ENCODE measurements at regions not wholly inside any gene's neighbourhood (a gene's known extent, or its start where the extent isn't known, plus 50 kb on each side); places are given as distances from the start of the nearest gene placed in this dataset.
"Not testable (repeated sequence)": the region's sequence is repeated elsewhere in the genome, so short reads cannot be mapped to it uniquely, and the experiment has no call there.

DNA sequence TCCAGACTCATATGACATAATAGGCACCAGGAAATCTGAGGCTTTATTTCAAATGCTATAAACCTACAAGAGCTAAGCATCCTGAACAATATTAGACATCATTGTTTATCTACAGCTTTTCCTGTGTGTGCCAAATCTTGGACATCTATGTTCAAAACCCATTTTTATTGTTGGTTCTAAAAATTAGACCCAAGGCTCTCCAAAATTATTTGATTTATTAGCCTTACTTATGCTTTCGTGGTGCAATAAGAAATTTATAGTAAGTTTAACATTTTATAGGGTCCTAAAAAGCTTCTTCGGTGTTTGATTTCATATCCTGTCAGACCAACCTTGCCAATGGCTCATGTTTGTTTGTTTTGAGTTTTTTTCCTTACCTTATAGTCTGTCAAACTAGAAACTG is 1014.5 kb upstream of the MANEA start:
- WGBS, 3 donors: 71 to 79% (median 78%) methylated on average over 2 of the region's 2 CpGs
- H3K27ac ChIP-seq: no peak overlapping the region
- no peaks in the 10 kb centered on the region for H3K9me3 ChIP-seq
- H3K36me3 ChIP-seq: no peaks in the 10 kb centered on the region
- intact Hi-C loops (cut with DNase I): no loop called here
- H3K4me1 ChIP-seq (ENCODE audit: insufficient read depth): no peaks in the 10 kb centered on the region
- H3K4me3 ChIP-seq: no peak overlapping the region
- DNase-seq: no peak
- no peaks in the 10 kb centered on the region for H3K27me3 ChIP-seq
- TF ChIP-seq EP300 (IDR thresholded peaks at IDR 0.05) (no peak), POLR2A (IDR thresholded peaks at IDR 0.05) (no peak)
- TF ChIP-seq, protein P1, sequence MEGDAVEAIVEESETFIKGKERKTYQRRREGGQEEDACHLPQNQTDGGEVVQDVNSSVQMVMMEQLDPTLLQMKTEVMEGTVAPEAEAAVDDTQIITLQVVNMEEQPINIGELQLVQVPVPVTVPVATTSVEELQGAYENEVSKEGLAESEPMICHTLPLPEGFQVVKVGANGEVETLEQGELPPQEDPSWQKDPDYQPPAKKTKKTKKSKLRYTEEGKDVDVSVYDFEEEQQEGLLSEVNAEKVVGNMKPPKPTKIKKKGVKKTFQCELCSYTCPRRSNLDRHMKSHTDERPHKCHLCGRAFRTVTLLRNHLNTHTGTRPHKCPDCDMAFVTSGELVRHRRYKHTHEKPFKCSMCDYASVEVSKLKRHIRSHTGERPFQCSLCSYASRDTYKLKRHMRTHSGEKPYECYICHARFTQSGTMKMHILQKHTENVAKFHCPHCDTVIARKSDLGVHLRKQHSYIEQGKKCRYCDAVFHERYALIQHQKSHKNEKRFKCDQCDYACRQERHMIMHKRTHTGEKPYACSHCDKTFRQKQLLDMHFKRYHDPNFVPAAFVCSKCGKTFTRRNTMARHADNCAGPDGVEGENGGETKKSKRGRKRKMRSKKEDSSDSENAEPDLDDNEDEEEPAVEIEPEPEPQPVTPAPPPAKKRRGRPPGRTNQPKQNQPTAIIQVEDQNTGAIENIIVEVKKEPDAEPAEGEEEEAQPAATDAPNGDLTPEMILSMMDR (IDR thresholded peaks at IDR 0.05): no peak

GRCh38 chr6:94559829-94560537 is 1017.4 kb upstream of the MANEA start:
- no peak for TF ChIP-seq POLR2A (IDR thresholded peaks at IDR 0.05)
- TF ChIP-seq EP300 (IDR thresholded peaks at IDR 0.05): no peak
- TF ChIP-seq, protein P1 (IDR thresholded peaks at IDR 0.05): no peak
- intact Hi-C loops (cut with DNase I): no loop called here
- WGBS, 3 donors: 65 to 79% (median 72%) methylated on average over 1 of the region's 1 CpG

DNA sequence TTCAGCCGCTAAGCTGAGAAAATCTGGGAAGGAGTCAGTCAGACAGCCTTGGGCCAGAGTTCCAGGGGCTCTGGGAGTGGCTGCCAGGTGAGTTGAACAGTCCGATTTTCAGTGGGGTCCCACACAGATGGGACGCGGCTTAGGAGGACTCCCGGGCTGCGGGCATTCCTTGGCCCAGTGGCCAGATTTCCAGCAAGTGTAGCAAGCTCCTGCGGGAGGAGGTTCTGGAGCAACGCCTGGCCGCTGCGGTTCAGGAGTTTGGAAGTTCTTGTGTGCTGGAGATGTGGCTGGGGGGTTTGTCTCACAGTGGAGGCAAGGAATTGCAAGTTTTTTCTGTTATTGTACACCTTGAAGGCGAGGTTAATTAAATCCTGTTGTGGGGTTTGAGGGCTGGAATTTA is 1020.1 kb upstream of the MANEA start:
- H3K4me1 ChIP-seq (ENCODE audit: insufficient read depth); DNase-seq; H3K27me3 ChIP-seq; H3K4me3 ChIP-seq; H3K27ac ChIP-seq; intact Hi-C loops (cut with DNase I); H3K36me3 ChIP-seq; H3K9me3 ChIP-seq: not testable (repeated sequence)
- WGBS, 3 donors: 93 to 94% (median 93%) methylated on average over 11 of the region's 11 CpGs

More at GRCh38 chr6:94559829-94560537, 1017.4 kb upstream of the MANEA start:
- H3K4me3 ChIP-seq: no peak overlapping the region
- DNase-seq: no peak
- H3K9me3 ChIP-seq: no peaks in the 10 kb centered on the region
- H3K36me3 ChIP-seq: no peaks in the 10 kb centered on the region
- H3K4me1 ChIP-seq (ENCODE audit: insufficient read depth): no peaks in the 10 kb centered on the region
- no peak overlapping the region for H3K27ac ChIP-seq
- no peaks in the 10 kb centered on the region for H3K27me3 ChIP-seq

- WGBS, 3 donors: 62 to 75% (median 75%) methylated on average over 4 of the region's 4 CpGs
- intact Hi-C loops (cut with DNase I): no loop called here
Measured at GRCh38 chr6:94548201-94548600, 1029.1 kb upstream of the MANEA start.

GRCh38 chr6:94535798-94536197 is 1041.5 kb upstream of the MANEA start:
- intact Hi-C loops (cut with DNase I): no loop called here
- Histone ChIP-seq H3K4me3 (no peak overlapping the region), H3K27me3 (no peaks in the 10 kb centered on the region), H3K36me3 (no peaks in the 10 kb centered on the region), H3K9me3 (no peaks in the 10 kb centered on the region), H3K4me1 (ENCODE audit: insufficient read depth) (no peaks in the 10 kb centered on the region), H3K27ac (no peak overlapping the region)
- 58 to 61% (median 59%) methylated on average over 1 of the region's 1 CpG for WGBS, 3 donors
- DNase-seq: no peak
- TF ChIP-seq, protein P1 (IDR thresholded peaks at IDR 0.05): no peak
- TF ChIP-seq POLR2A (IDR thresholded peaks at IDR 0.05): no peak
- TF ChIP-seq EP300 (IDR thresholded peaks at IDR 0.05): no peak

More at GRCh38 chr6:94548201-94548600, 1029.1 kb upstream of the MANEA start:
- Histone ChIP-seq H3K27ac (no peak overlapping the region), H3K4me3 (no peak overlapping the region), H3K27me3 (no peaks in the 10 kb centered on the region), H3K9me3 (no peaks in the 10 kb centered on the region), H3K4me1 (ENCODE audit: insufficient read depth) (no peaks in the 10 kb centered on the region), H3K36me3 (no peaks in the 10 kb centered on the region)
- TF ChIP-seq EP300 (IDR thresholded peaks at IDR 0.05): no peak
- TF ChIP-seq, protein P1 (IDR thresholded peaks at IDR 0.05): no peak
- no peak for TF ChIP-seq POLR2A (IDR thresholded peaks at IDR 0.05)
- DNase-seq: no peak

Measured in ovary (tissue), 7 donors.